WTC11 (cell line): ENCODE measurements at regions not wholly inside any gene's neighbourhood (a gene's known extent, or its start where the extent isn't known, plus 50 kb on each side); places are given as distances from the start of the nearest gene placed in this dataset.

Experiments used
- ATAC-seq: fragments of 200-7000 bp; cut with Tn5 transposase; 2 replicates; pipeline ENCODE4 v1.10.0; 2021; ENCODE audit warnings: mild to moderate bottlenecking, moderate library complexity
- CTCF ChIA-PET: fragments of 300-600 bp; sonication (Branson Sonifier 250); formaldehyde crosslinking; loops from one replicate; lab custom pipeline; 2021; ENCODE audit warnings: antibody characterized with exemption; lab: Charles Lee
- POLR2A ChIA-PET: fragments of 350-600 bp; sonication (Branson Sonifier 250); formaldehyde crosslinking; loops from one replicate; lab custom pipeline; 2021; ENCODE audit warnings: antibody characterized with exemption; lab: Charles Lee
- DNase-seq: peaks from one replicate; pipeline ENCODE4 v3.0.0; 2021; ENCODE audit warnings: low spot score
- H3K27ac Mint-ChIP-seq: 2 replicates; pipeline ENCODE4 v1.8.0; 2021; ENCODE audit warnings: mixed read lengths
- H3K27me3 Mint-ChIP-seq: 2 replicates; pipeline ENCODE4 v1.8.0; 2021; ENCODE audit warnings: low read depth, mild to moderate bottlenecking, moderate library complexity, mixed read lengths
- H3K36me3 Mint-ChIP-seq: 2 replicates; pipeline ENCODE4 v1.8.0; 2021; ENCODE audit warnings: mixed read lengths
- H3K4me1 Mint-ChIP-seq: 2 replicates; pipeline ENCODE4 v1.8.0; 2022; ENCODE audit warnings: mixed read lengths
- H3K4me3 Mint-ChIP-seq: 2 replicates; pipeline ENCODE4 v1.8.0; 2021; ENCODE audit warnings: mild to moderate bottlenecking, moderate library complexity, mixed read lengths
- H3K9me3 Mint-ChIP-seq: 2 replicates; pipeline ENCODE4 v1.8.0; 2021; ENCODE audit warnings: mixed read lengths
- ELF4 ChIP-seq: sonication (generic); formaldehyde crosslinking; IDR thresholded peaks from 2 replicates; pipeline ENCODE4 v1.8.1; 2022; ENCODE audit warnings: low read depth, mild to moderate bottlenecking, moderate library complexity, missing genetic modification reagents
- EMX1 ChIP-seq: fragments of 250-450 bp; sonication (Bioruptor Pico); IDR thresholded peaks from 2 replicates; pipeline ENCODE4 v1.8.0; 2021; ENCODE audit warnings: mild to moderate bottlenecking
- ERG ChIP-seq: fragments of 250-450 bp; sonication (Bioruptor Pico); IDR thresholded peaks from 2 replicates; pipeline ENCODE4 v1.8.0; 2021; ENCODE audit warnings: mild to moderate bottlenecking
- FOXK1 ChIP-seq: sonication (generic); formaldehyde crosslinking; IDR thresholded peaks from 2 replicates; pipeline ENCODE4 v1.8.0; 2022; ENCODE audit warnings: mild to moderate bottlenecking, moderate library complexity, missing genetic modification reagents
- MYBL2 ChIP-seq: sonication (generic); formaldehyde crosslinking; IDR thresholded peaks from 2 replicates; pipeline ENCODE4 v1.8.1; 2023; ENCODE audit warnings: mild to moderate bottlenecking, moderate library complexity, missing genetic modification reagents
- NFE2L1 ChIP-seq: sonication (generic); formaldehyde crosslinking; IDR thresholded peaks from 2 replicates; pipeline ENCODE4 v1.8.1; 2023; ENCODE audit warnings: missing genetic modification reagents
- NR2C2 ChIP-seq: sonication (generic); formaldehyde crosslinking; IDR thresholded peaks from 2 replicates; pipeline ENCODE4 v1.8.0; 2022; ENCODE audit warnings: mild to moderate bottlenecking, missing genetic modification reagents
- PRRX2 ChIP-seq: fragments of 250-450 bp; sonication (Bioruptor Pico); IDR thresholded peaks from 2 replicates; pipeline ENCODE4 v1.8.0; 2021; ENCODE audit warnings: mild to moderate bottlenecking
- RELA ChIP-seq: sonication (generic); formaldehyde crosslinking; IDR thresholded peaks from 2 replicates; pipeline ENCODE4 v1.8.1; 2022; ENCODE audit warnings: missing genetic modification reagents, mild to moderate bottlenecking, borderline replicate concordance
- RORB ChIP-seq: fragments of 250-450 bp; sonication (Bioruptor Pico); IDR thresholded peaks from 2 replicates; pipeline ENCODE4 v1.9.0; 2021; ENCODE audit warnings: mild to moderate bottlenecking
- SMAD3 ChIP-seq: sonication (generic); formaldehyde crosslinking; IDR thresholded peaks from 2 replicates; pipeline ENCODE4 v1.8.0; 2022; ENCODE audit warnings: missing genetic modification reagents, mild to moderate bottlenecking, borderline replicate concordance
- SOX15 ChIP-seq: fragments of 250-450 bp; sonication (Bioruptor Pico); IDR thresholded peaks from 2 replicates; pipeline ENCODE4 v1.9.0; 2021; ENCODE audit warnings: mild to moderate bottlenecking
- STAT6 ChIP-seq: sonication (generic); formaldehyde crosslinking; conservative IDR thresholded peaks from 2 replicates; pipeline ENCODE4 v1.8.1; 2023; ENCODE audit warnings: mild to moderate bottlenecking, low read depth, missing genetic modification reagents, moderate library complexity
- TP53 ChIP-seq: sonication (generic); formaldehyde crosslinking; IDR thresholded peaks from 2 replicates; pipeline ENCODE4 v1.8.1; 2023; ENCODE audit warnings: mild to moderate bottlenecking, missing genetic modification reagents
- USF2 ChIP-seq: sonication (generic); formaldehyde crosslinking; IDR thresholded peaks from 2 replicates; pipeline ENCODE4 v1.8.1; 2023; ENCODE audit warnings: mild to moderate bottlenecking, missing genetic modification reagents, moderate library complexity
- ZNF121 ChIP-seq: sonication (generic); formaldehyde crosslinking; IDR thresholded peaks from 2 replicates; pipeline ENCODE4 v1.8.0; 2023; ENCODE audit warnings: missing genetic modification reagents
- ZNF416 ChIP-seq: fragments of 250-450 bp; sonication (Bioruptor Pico); IDR thresholded peaks from 2 replicates; pipeline ENCODE4 v1.9.0; 2021; ENCODE audit warnings: mild to moderate bottlenecking, inconsistent platforms
- TF ChIP-seq, protein P1 (sequence below): sonication (generic); formaldehyde crosslinking; IDR thresholded peaks from 2 replicates; pipeline ENCODE4 v1.8.0; 2023; ENCODE audit warnings: mild to moderate bottlenecking, missing genetic modification reagents

DNA sequence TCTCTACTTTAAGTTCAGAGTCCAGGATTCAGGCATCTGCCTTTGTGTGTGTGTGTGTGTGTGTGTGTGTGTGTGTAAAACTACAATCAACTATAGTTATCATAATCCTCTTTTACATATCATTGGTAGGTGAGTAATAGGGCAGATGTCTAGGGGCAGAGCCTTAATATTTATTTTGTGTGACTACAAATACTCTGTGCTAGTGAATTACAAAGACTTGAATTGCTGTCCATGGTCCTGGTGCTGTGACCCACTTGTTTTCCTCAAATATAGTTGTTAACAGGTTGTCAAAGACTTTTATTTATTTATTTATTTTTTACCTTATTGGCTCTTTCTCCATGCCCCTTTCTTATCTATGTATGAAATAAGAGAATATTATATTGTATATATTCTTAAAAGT, 196.8 kb downstream of the ANXA1 start:
- CTCF ChIA-PET = no interaction called here
- POLR2A ChIA-PET = no interaction called here
- Mint-ChIP-seq H3K36me3 (no peaks in the 10 kb centered on the region), H3K27ac (no peak overlapping the region), H3K4me1 (no peaks in the 10 kb centered on the region), H3K4me3 (no peak overlapping the region), H3K9me3 (no peaks in the 10 kb centered on the region; the same call in 1 of the 2 replicates), H3K27me3 (no peaks in the 10 kb centered on the region)
- DNase-seq = no peak
- no peak for ATAC-seq
- no peak for TF ChIP-seq EMX1 (CRISPR knock-in tag)
- TF ChIP-seq NR2C2 = no peak

DNA sequence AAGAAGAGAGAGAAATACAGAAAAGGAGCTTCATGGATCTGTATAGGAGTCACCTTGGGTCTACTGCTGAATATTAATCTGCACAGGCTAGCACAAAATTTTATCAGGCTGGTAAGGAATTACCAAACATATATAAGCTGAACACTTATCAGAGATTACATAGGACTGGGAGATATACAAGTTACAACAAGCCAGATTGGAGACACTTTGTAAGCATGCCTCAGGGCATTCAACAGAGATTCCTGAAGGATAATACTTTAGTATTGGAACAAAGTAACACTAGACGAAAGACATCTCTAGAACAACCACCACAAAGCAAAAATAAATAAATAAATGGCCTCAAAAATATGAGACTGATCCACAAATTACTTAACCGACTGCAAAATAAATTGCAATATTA, 197.8 kb downstream of the ANXA1 start:
- no peaks in the 10 kb centered on the region; the same call in 1 of the 2 replicates for H3K9me3 Mint-ChIP-seq
- DNase-seq (no peak), ATAC-seq (no peak)
- H3K36me3 Mint-ChIP-seq = no peaks in the 10 kb centered on the region
- H3K4me3 Mint-ChIP-seq = no peak overlapping the region
- no peaks in the 10 kb centered on the region for H3K27me3 Mint-ChIP-seq
- TF ChIP-seq MYBL2 (CRISPR knock-in tag) = no peak
- TF ChIP-seq, protein P1, sequence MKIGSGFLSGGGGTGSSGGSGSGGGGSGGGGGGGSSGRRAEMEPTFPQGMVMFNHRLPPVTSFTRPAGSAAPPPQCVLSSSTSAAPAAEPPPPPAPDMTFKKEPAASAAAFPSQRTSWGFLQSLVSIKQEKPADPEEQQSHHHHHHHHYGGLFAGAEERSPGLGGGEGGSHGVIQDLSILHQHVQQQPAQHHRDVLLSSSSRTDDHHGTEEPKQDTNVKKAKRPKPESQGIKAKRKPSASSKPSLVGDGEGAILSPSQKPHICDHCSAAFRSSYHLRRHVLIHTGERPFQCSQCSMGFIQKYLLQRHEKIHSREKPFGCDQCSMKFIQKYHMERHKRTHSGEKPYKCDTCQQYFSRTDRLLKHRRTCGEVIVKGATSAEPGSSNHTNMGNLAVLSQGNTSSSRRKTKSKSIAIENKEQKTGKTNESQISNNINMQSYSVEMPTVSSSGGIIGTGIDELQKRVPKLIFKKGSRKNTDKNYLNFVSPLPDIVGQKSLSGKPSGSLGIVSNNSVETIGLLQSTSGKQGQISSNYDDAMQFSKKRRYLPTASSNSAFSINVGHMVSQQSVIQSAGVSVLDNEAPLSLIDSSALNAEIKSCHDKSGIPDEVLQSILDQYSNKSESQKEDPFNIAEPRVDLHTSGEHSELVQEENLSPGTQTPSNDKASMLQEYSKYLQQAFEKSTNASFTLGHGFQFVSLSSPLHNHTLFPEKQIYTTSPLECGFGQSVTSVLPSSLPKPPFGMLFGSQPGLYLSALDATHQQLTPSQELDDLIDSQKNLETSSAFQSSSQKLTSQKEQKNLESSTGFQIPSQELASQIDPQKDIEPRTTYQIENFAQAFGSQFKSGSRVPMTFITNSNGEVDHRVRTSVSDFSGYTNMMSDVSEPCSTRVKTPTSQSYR = no peak
- TF ChIP-seq, all 79 proteins: peak for 0
- no peaks in the 10 kb centered on the region for H3K4me1 Mint-ChIP-seq
- no peak overlapping the region for H3K27ac Mint-ChIP-seq
- ChIA-PET POLR2A (no interaction called here), CTCF (no interaction called here)

DNA sequence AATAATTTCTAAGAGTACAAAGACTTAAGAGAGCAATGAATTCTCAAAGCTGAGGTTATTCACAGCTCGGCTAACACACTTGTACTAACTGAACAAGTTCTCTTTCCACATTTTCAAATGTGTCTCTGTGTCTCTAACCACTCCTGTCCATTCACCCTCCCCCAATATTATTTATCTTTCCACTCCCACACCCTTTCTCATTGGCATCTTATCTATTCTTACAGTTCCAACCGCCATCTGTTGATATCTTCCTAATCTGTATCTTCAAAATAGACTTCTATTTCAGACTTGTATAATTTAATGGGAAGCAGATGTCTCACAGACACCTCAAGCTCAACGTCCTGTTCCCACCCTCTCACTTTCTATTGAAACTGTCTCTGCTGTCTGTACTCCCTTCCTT, 205.9 kb downstream of the ANXA1 start:
- TF ChIP-seq, protein P1 = no peak
- TF ChIP-seq SMAD3 (CRISPR knock-in tag) (no peak), ZNF121 (CRISPR knock-in tag) (no peak), ELF4 (CRISPR knock-in tag) (no peak), FOXK1 (CRISPR knock-in tag) (no peak), RORB (no peak), NFE2L1 (no peak)
- Mint-ChIP-seq H3K9me3 (no peaks in the 10 kb centered on the region), H3K27me3 (no peaks in the 10 kb centered on the region), H3K36me3 (no peaks in the 10 kb centered on the region), H3K27ac (no peak overlapping the region), H3K4me3 (no peak overlapping the region), H3K4me1 (no peaks in the 10 kb centered on the region; the same call in 1 of the 2 replicates)
- DNase-seq = no peak
- no peak for ATAC-seq
- CTCF ChIA-PET = no interaction called here
- POLR2A ChIA-PET = no interaction called here

DNA sequence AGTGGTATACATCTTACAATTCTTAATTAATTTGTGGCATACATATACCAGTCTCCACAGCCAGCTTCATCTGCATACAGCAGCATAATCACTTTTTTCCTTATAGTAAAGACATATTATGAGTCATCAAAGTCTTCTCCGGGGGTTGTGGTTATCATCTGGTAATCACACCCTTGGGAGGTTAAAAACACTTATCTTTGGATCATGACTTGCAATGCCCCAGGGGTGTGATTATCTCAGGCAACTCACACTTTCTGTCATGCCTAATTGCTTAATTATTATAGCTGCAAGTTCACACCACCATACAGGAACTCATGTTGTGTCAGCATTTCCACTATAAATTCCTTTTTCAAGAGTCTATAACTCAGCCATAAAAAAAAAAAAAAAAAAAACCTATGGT, 218.4 kb downstream of the ANXA1 start:
- DNase-seq (no peak), ATAC-seq (no peak)
- Mint-ChIP-seq H3K4me3 (no peak overlapping the region), H3K36me3 (no peaks in the 10 kb centered on the region), H3K9me3 (no peaks in the 10 kb centered on the region), H3K4me1 (no peaks in the 10 kb centered on the region), H3K27ac (no peak overlapping the region), H3K27me3 (no peaks in the 10 kb centered on the region)
- CTCF ChIA-PET = interaction anchor here (0.6 kb wide), 1 partner anchor 170 kb away, joined by 3 read pairs; no protein-coding TSS in a partner anchor
- POLR2A ChIA-PET = no interaction called here
- TF ChIP-seq SOX15 (CRISPR knock-in tag) (no peak), ZNF416 (CRISPR knock-in tag) (no peak), TP53 (no peak), ERG (no peak), STAT6 (CRISPR knock-in tag) (no peak), USF2 (no peak), PRRX2 (no peak), RELA (CRISPR knock-in tag) (no peak)
